K562 (cell line): ENCODE measurements at regions not wholly inside any gene's neighbourhood (a gene's known extent, or its start where the extent isn't known, plus 50 kb on each side); places are given as distances from the start of the nearest gene placed in this dataset.

ENCODE experiments used
- ATAC-seq: fragments of 200-7000 bp; cut with Tn5 transposase; 3 replicates; pipeline ENCODE4 v1.9.1; 2020; ENCODE audit warnings: moderate library complexity
- BruUV-seq: library from RNA; stranded (reverse); fragments of 400-500 nt; replicated peaks from 2 replicates; lab custom pipeline; 2021; lab: Mats Ljungman, UMichigan
- CTCF ChIA-PET: fragments of 300-600 bp; formaldehyde crosslinking; extraction: SDS; loops from one replicate; lab custom pipeline; 2021; ENCODE audit warnings: low intra/inter-chr PET ratio; lab: Yijun Ruan, JAX
- POLR2A ChIA-PET: fragments of 300-600, 350-650 bp; sonication (Branson Sonifier 250); formaldehyde crosslinking; extraction: SDS; loops from one replicate; lab custom pipeline; 2021; ENCODE audit warnings: antibody characterized with exemption, inconsistent platforms; lab: Yijun Ruan, JAX
- DNase-seq, 4 experiments: peaks; one replicate each; pipeline versions ENCODE4 v3.0.0 to v3.0.0-alpha.2; 2011 to 2018; ENCODE audit warnings: low spot score in 3 of 4, mixed read lengths in 3 of 4; ENCODE audit errors: extremely low read depth in 1 of 4
- FAIRE-seq: peaks from 2 replicates; lab custom pipeline; 2011; peaks lifted over from hg19 to GRCh38; lab: Jason Lieb, UNC
- H2AFZ ChIP-seq: 2 replicates; pipeline ENCODE4 v1.6.0; 2011; ENCODE audit warnings: low read depth, low read length, control low read depth, inconsistent platforms
- H3K27ac ChIP-seq: fragments of 200-600 bp; 3 replicates; pipeline ENCODE4 v1.8.0; 2011; ENCODE audit warnings: low read depth, mild to moderate bottlenecking, control low read depth, inconsistent platforms, low read length, moderate library complexity, mixed read lengths; ENCODE audit errors: extremely low read depth
- H3K27me3 ChIP-seq, 2 experiments: fragments of 300-600 bp in 1 of 2; 2 replicates in 1 of 2; 3 replicates in 1 of 2; pipeline versions ENCODE4 v1.6.0 to v1.8.0; 2011; ENCODE audit warnings: inconsistent platforms in 2 of 2, low read length in 2 of 2, mild to moderate bottlenecking in 1 of 2, mixed read lengths in 1 of 2, moderate library complexity in 1 of 2; ENCODE audit not compliant: control insufficient read depth in 2 of 2, insufficient read depth in 2 of 2
- H3K36me3 ChIP-seq: fragments of 300-600 bp; 3 replicates; pipeline ENCODE4 v1.8.0; 2011; ENCODE audit warnings: mild to moderate bottlenecking, low read length, inconsistent platforms; ENCODE audit not compliant: control insufficient read depth, insufficient read depth
- H3K4me1 ChIP-seq, 2 experiments: fragments of 200-600 bp in 1 of 2; replicated peaks in 1 of 2; 2 replicates in 1 of 2; 3 replicates in 1 of 2; pipeline versions ENCODE4 v1.5.1 to v1.8.0; 2011; ENCODE audit warnings: inconsistent platforms in 2 of 2, low read length in 2 of 2, mild to moderate bottlenecking in 1 of 2, mixed read lengths in 1 of 2, moderate library complexity in 1 of 2; ENCODE audit not compliant: control insufficient read depth in 2 of 2, insufficient read depth in 2 of 2
- H3K4me2 ChIP-seq: 2 replicates; pipeline ENCODE4 v1.6.1; 2011; ENCODE audit warnings: low read length, control low read depth, inconsistent platforms, mixed read lengths; ENCODE audit not compliant: insufficient read depth
- H3K4me3 ChIP-seq: fragments of 200-600 bp; sonication (generic), shearing (Covaris generic); 2 replicates; pipeline ENCODE4 v1.5.1; 2016; ENCODE audit warnings: control low read depth, inconsistent platforms
- H3K79me2 ChIP-seq: fragments of 200-600 bp; 3 replicates; pipeline ENCODE4 v1.8.0; 2011; ENCODE audit warnings: low read length, inconsistent platforms; ENCODE audit not compliant: control insufficient read depth, insufficient read depth
- H3K9ac ChIP-seq, 2 experiments: 2 replicates each; pipeline versions ENCODE4 v1.6.0 to v1.6.1; 2011; ENCODE audit warnings: low read depth in 2 of 2, low read length in 2 of 2, control low read depth in 1 of 2, inconsistent platforms in 1 of 2, mild to moderate bottlenecking in 1 of 2, mixed read lengths in 1 of 2; ENCODE audit not compliant: insufficient read depth in 1 of 2
- H3K9me1 ChIP-seq: one replicate; pipeline ENCODE4 v1.6.0; 2011; ENCODE audit warnings: inconsistent platforms, mild to moderate bottlenecking, low read length, moderate library complexity; ENCODE audit not compliant: control insufficient read depth, insufficient read depth
- H3K9me3 ChIP-seq: replicated peaks from 2 replicates; pipeline ENCODE4 v1.5.1; 2011; ENCODE audit warnings: low read depth, low read length, inconsistent platforms; ENCODE audit not compliant: control insufficient read depth, insufficient read depth
- H4K20me1 ChIP-seq: replicated peaks from 2 replicates; pipeline ENCODE4 v1.6.1; 2011; ENCODE audit warnings: low read length, inconsistent platforms, mixed read lengths; ENCODE audit not compliant: control insufficient read depth, insufficient read depth
- ARID2 ChIP-seq: fragments of 450-650 bp; IDR thresholded peaks from 2 replicates; pipeline ENCODE4 v1.6.1; 2017; ENCODE audit warnings: antibody characterized with exemption, mild to moderate bottlenecking
- CHD2 ChIP-seq: IDR thresholded peaks from 2 replicates; pipeline ENCODE4 v1.6.1; 2011; ENCODE audit warnings: low read depth, low read length
- CREBBP ChIP-seq: IDR thresholded peaks from one replicate; pipeline ENCODE4 v1.6.1; 2012; ENCODE audit warnings: low read depth, mild to moderate bottlenecking, control low read depth, inconsistent platforms, low read length
- GTF2A2 ChIP-seq: IDR thresholded peaks from 2 replicates; pipeline ENCODE4 v1.6.1; 2016; ENCODE audit warnings: mild to moderate bottlenecking, missing genetic modification characterization, missing compliant biosample characterization
- HSF4 ChIP-seq: fragments of 250-450 bp; sonication (Bioruptor Pico); IDR thresholded peaks from 2 replicates; pipeline ENCODE4 v2.1.2; 2022; ENCODE audit warnings: mild to moderate bottlenecking, moderate library complexity, borderline replicate concordance
- ILK ChIP-seq: fragments of 450-650 bp; IDR thresholded peaks from 2 replicates; pipeline ENCODE4 v1.6.1; 2016; ENCODE audit warnings: missing genetic modification characterization, low read depth, mild to moderate bottlenecking, missing compliant biosample characterization, moderate library complexity, borderline replicate concordance
- IRF2 ChIP-seq: sonication (generic); formaldehyde crosslinking; IDR thresholded peaks from 2 replicates; pipeline ENCODE4 v1.8.1; 2022; ENCODE audit warnings: mild to moderate bottlenecking, missing genetic modification reagents
- NFRKB ChIP-seq: fragments of 450-650 bp; IDR thresholded peaks from 2 replicates; pipeline ENCODE4 v1.6.1; 2016; ENCODE audit warnings: low read depth
- PHTF2 ChIP-seq: fragments of 250-450 bp; sonication (Bioruptor Pico); IDR thresholded peaks from 2 replicates; pipeline ENCODE4 v1.5.0; 2021; ENCODE audit warnings: mild to moderate bottlenecking
- SIN3B ChIP-seq: fragments of 450-650 bp; IDR thresholded peaks from 2 replicates; pipeline ENCODE4 v1.6.1; 2017; ENCODE audit warnings: low read depth, mild to moderate bottlenecking, moderate library complexity
- STAT5A ChIP-seq: IDR thresholded peaks from 2 replicates; pipeline ENCODE4 v1.6.1; 2012; ENCODE audit warnings: low read length, inconsistent platforms, borderline replicate concordance
- ZFP30 ChIP-seq: fragments of 250-450 bp; sonication (Bioruptor Pico); IDR thresholded peaks from 2 replicates; pipeline ENCODE4 v1.8.0; 2022; ENCODE audit warnings: moderate library complexity, mild to moderate bottlenecking, inconsistent platforms, borderline replicate concordance
- WGBS: fragments of 100-300 bp; shearing (Covaris generic); methylation state at CpG from one replicate; pipeline ENCODE4 v1.1.6; 2016; ENCODE audit warnings: low coverage, mixed read lengths; ENCODE audit not compliant: insufficient coverage; ENCODE audit errors: missing lambda C conversion rate; 5-methylcytosine and 5-hydroxymethylcytosine counted together
- in situ Hi-C: fragments of 300-500 bp; cut with MboI; formaldehyde crosslinking; loops from 4 replicates; pipeline ENCODE4 v1.15.0; 2018; ENCODE audit warnings: inconsistent platforms, mixed read lengths
- intact Hi-C: fragments of 100-400 bp; cut with micrococcal nuclease; formaldehyde crosslinking; loops from 2 replicates; pipeline ENCODE4 v1.14.2; 2022
- TF ChIP-seq, protein P1 (sequence below): fragments of 450-650 bp; formaldehyde crosslinking; IDR thresholded peaks from 2 replicates; pipeline ENCODE4 v1.4.0; 2020; ENCODE audit warnings: mild to moderate bottlenecking, moderate library complexity
- TF ChIP-seq, protein P2 (sequence below): sonication (generic); formaldehyde crosslinking; IDR thresholded peaks from 2 replicates; pipeline ENCODE4 v1.8.0; 2023; ENCODE audit warnings: mild to moderate bottlenecking, missing genetic modification reagents
- TF ChIP-seq, protein P3 (sequence below): sonication (generic); formaldehyde crosslinking; IDR thresholded peaks from 2 replicates; pipeline ENCODE4 v1.8.1; 2023; ENCODE audit warnings: mild to moderate bottlenecking, missing genetic modification reagents, moderate library complexity
- TF ChIP-seq, protein P4 (sequence below): fragments of 450-650 bp; IDR thresholded peaks from one replicate; pipeline ENCODE4 v1.6.1; 2018; ENCODE audit warnings: mild to moderate bottlenecking, moderate library complexity; ENCODE audit not compliant: partially characterized antibody
- TF ChIP-seq, protein P5 (sequence below): sonication (generic); formaldehyde crosslinking; IDR thresholded peaks from 2 replicates; pipeline ENCODE4 v1.8.1; 2023; ENCODE audit warnings: mild to moderate bottlenecking, missing genetic modification reagents

DNA sequence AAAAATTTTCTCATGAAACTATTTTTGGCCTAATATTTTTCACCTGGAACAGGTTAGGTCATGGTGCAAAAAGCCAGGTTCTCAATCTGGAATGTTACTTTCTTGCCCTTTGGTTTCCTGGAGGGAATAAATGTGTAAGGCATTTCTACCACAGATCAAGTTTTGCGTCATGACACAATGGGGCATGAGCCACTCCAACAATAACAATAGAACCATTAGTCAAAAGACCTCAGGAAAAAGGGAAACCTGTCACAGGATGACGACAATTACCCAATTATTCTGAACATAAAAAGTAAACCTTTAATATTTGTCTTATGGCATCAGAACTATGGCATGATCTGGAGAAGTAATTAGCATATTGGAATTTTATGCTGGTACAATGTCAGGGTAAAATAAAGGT is 88.2 kb upstream of the HNRNPA3 start:
- H3K9me3 ChIP-seq = no peaks in the 10 kb centered on the region
- no peak overlapping the region for H2AFZ ChIP-seq
- peaks cover 3 to 4% of the 10 kb centered on the region in 2 experiments; a peak in 1 of 5 replicates for H3K27me3 ChIP-seq
- no peak for DNase-seq
- POLR2A ChIA-PET = no interaction called here
- 0% methylated on average over 2 of the region's 2 CpGs for WGBS
- no peak for FAIRE-seq
- no peak overlapping the region for H3K4me2 ChIP-seq
- no peaks in the 10 kb centered on the region for H3K36me3 ChIP-seq
- H3K4me1 ChIP-seq = no peaks in the 10 kb centered on the region
- no peak overlapping the region for H3K9ac ChIP-seq
- intact Hi-C loops = no loop called here
- H4K20me1 ChIP-seq = no peaks in the 10 kb centered on the region
- no peak overlapping the region for H3K27ac ChIP-seq
- BruUV-seq = no TSS peak
- CTCF ChIA-PET = no interaction called here
- in situ Hi-C loops = no loop called here
- H3K9me1 ChIP-seq = no peaks in the 10 kb centered on the region
- H3K4me3 ChIP-seq = no peak overlapping the region
- no peaks in the 10 kb centered on the region for H3K79me2 ChIP-seq
- ATAC-seq = no peak
- TF ChIP-seq CREBBP = no peak
- no peak for TF ChIP-seq ZFP30 (CRISPR knock-in tag)
- TF ChIP-seq, protein P1, sequence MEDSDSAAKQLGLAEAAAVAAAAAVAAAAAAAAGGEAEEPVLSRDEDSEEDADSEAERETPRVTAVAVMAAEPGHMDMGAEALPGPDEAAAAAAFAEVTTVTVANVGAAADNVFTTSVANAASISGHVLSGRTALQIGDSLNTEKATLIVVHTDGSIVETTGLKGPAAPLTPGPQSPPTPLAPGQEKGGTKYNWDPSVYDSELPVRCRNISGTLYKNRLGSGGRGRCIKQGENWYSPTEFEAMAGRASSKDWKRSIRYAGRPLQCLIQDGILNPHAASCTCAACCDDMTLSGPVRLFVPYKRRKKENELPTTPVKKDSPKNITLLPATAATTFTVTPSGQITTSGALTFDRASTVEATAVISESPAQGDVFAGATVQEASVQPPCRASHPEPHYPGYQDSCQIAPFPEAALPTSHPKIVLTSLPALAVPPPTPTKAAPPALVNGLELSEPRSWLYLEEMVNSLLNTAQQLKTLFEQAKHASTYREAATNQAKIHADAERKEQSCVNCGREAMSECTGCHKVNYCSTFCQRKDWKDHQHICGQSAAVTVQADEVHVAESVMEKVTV (CRISPR knock-in tag) = no peak
- no peak for TF ChIP-seq ARID2
- no peak for TF ChIP-seq NFRKB
- TF ChIP-seq, protein P2, sequence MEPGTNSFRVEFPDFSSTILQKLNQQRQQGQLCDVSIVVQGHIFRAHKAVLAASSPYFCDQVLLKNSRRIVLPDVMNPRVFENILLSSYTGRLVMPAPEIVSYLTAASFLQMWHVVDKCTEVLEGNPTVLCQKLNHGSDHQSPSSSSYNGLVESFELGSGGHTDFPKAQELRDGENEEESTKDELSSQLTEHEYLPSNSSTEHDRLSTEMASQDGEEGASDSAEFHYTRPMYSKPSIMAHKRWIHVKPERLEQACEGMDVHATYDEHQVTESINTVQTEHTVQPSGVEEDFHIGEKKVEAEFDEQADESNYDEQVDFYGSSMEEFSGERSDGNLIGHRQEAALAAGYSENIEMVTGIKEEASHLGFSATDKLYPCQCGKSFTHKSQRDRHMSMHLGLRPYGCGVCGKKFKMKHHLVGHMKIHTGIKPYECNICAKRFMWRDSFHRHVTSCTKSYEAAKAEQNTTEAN (CRISPR knock-in tag) = no peak
- TF ChIP-seq, protein P3, sequence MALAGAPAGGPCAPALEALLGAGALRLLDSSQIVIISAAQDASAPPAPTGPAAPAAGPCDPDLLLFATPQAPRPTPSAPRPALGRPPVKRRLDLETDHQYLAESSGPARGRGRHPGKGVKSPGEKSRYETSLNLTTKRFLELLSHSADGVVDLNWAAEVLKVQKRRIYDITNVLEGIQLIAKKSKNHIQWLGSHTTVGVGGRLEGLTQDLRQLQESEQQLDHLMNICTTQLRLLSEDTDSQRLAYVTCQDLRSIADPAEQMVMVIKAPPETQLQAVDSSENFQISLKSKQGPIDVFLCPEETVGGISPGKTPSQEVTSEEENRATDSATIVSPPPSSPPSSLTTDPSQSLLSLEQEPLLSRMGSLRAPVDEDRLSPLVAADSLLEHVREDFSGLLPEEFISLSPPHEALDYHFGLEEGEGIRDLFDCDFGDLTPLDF (CRISPR knock-in tag) = no peak
- TF ChIP-seq, protein P4, sequence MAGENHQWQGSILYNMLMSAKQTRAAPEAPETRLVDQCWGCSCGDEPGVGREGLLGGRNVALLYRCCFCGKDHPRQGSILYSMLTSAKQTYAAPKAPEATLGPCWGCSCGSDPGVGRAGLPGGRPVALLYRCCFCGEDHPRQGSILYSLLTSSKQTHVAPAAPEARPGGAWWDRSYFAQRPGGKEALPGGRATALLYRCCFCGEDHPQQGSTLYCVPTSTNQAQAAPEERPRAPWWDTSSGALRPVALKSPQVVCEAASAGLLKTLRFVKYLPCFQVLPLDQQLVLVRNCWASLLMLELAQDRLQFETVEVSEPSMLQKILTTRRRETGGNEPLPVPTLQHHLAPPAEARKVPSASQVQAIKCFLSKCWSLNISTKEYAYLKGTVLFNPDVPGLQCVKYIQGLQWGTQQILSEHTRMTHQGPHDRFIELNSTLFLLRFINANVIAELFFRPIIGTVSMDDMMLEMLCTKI = no peak
- no peak for TF ChIP-seq HSF4 (CRISPR knock-in tag)
- no peak for TF ChIP-seq IRF2 (CRISPR knock-in tag)
- TF ChIP-seq ILK = no peak
- no peak for TF ChIP-seq STAT5A
- TF ChIP-seq GTF2A2 (tag) = no peak
- TF ChIP-seq SIN3B = no peak
- no peak for TF ChIP-seq PHTF2
- TF ChIP-seq CHD2 = no peak
- TF ChIP-seq, protein P5, sequence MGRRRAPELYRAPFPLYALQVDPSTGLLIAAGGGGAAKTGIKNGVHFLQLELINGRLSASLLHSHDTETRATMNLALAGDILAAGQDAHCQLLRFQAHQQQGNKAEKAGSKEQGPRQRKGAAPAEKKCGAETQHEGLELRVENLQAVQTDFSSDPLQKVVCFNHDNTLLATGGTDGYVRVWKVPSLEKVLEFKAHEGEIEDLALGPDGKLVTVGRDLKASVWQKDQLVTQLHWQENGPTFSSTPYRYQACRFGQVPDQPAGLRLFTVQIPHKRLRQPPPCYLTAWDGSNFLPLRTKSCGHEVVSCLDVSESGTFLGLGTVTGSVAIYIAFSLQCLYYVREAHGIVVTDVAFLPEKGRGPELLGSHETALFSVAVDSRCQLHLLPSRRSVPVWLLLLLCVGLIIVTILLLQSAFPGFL (CRISPR knock-in tag) = no peak
